WTC11 (cell line): ENCODE measurements at regions not wholly inside any gene's neighbourhood (a gene's known extent, or its start where the extent isn't known, plus 50 kb on each side); places are given as distances from the start of the nearest gene placed in this dataset.

Experiments
- ATAC-seq: fragments of 200-7000 bp; cut with Tn5 transposase; 2 replicates; pipeline ENCODE4 v1.10.0; 2021; ENCODE audit warnings: mild to moderate bottlenecking, moderate library complexity
- CTCF ChIA-PET: fragments of 300-600 bp; sonication (Branson Sonifier 250); formaldehyde crosslinking; loops from one replicate; lab custom pipeline; 2021; ENCODE audit warnings: antibody characterized with exemption; lab: Charles Lee
- POLR2A ChIA-PET: fragments of 350-600 bp; sonication (Branson Sonifier 250); formaldehyde crosslinking; loops from one replicate; lab custom pipeline; 2021; ENCODE audit warnings: antibody characterized with exemption; lab: Charles Lee
- DNase-seq: peaks from one replicate; pipeline ENCODE4 v3.0.0; 2021; ENCODE audit warnings: low spot score
- H3K27ac Mint-ChIP-seq: 2 replicates; pipeline ENCODE4 v1.8.0; 2021; ENCODE audit warnings: mixed read lengths
- H3K27me3 Mint-ChIP-seq: 2 replicates; pipeline ENCODE4 v1.8.0; 2021; ENCODE audit warnings: low read depth, mild to moderate bottlenecking, moderate library complexity, mixed read lengths
- H3K36me3 Mint-ChIP-seq: 2 replicates; pipeline ENCODE4 v1.8.0; 2021; ENCODE audit warnings: mixed read lengths
- H3K4me1 Mint-ChIP-seq: 2 replicates; pipeline ENCODE4 v1.8.0; 2022; ENCODE audit warnings: mixed read lengths
- H3K4me3 Mint-ChIP-seq: 2 replicates; pipeline ENCODE4 v1.8.0; 2021; ENCODE audit warnings: mild to moderate bottlenecking, moderate library complexity, mixed read lengths
- H3K9me3 Mint-ChIP-seq: 2 replicates; pipeline ENCODE4 v1.8.0; 2021; ENCODE audit warnings: mixed read lengths
- AFF4 ChIP-seq: sonication (generic); formaldehyde crosslinking; IDR thresholded peaks from 2 replicates; pipeline ENCODE4 v1.8.1; 2023; ENCODE audit warnings: mild to moderate bottlenecking, missing genetic modification reagents, borderline replicate concordance
- FOXJ3 ChIP-seq: sonication (generic); formaldehyde crosslinking; IDR thresholded peaks from 2 replicates; pipeline ENCODE4 v1.9.0; 2021; ENCODE audit warnings: missing genetic modification reagents, mild to moderate bottlenecking, borderline replicate concordance
- FOXK1 ChIP-seq: sonication (generic); formaldehyde crosslinking; IDR thresholded peaks from 2 replicates; pipeline ENCODE4 v1.8.0; 2022; ENCODE audit warnings: mild to moderate bottlenecking, moderate library complexity, missing genetic modification reagents
- FOXP1 ChIP-seq: sonication (generic); formaldehyde crosslinking; IDR thresholded peaks from 2 replicates; pipeline ENCODE4 v1.8.0; 2022; ENCODE audit warnings: missing genetic modification reagents, mild to moderate bottlenecking, moderate library complexity, borderline replicate concordance
- GRHL2 ChIP-seq: fragments of 250-450 bp; sonication (Bioruptor Pico); IDR thresholded peaks from 2 replicates; pipeline ENCODE4 v1.8.0; 2022; ENCODE audit warnings: mild to moderate bottlenecking, moderate library complexity; ENCODE audit not compliant: insufficient replicate concordance, severe bottlenecking
- HMGA2 ChIP-seq: fragments of 250-450 bp; sonication (Bioruptor Pico); IDR thresholded peaks from 2 replicates; pipeline ENCODE4 v1.4.0; 2021; ENCODE audit warnings: mild to moderate bottlenecking, moderate library complexity
- HMGXB4 ChIP-seq: sonication (generic); formaldehyde crosslinking; IDR thresholded peaks from 2 replicates; pipeline ENCODE4 v1.8.1; 2023; ENCODE audit warnings: mild to moderate bottlenecking, moderate library complexity, missing genetic modification reagents
- IRF2 ChIP-seq: sonication (generic); formaldehyde crosslinking; IDR thresholded peaks from 2 replicates; pipeline ENCODE4 v1.8.0; 2022; ENCODE audit warnings: low read depth, missing genetic modification reagents, borderline replicate concordance
- MXD4 ChIP-seq: fragments of 250-450 bp; sonication (Bioruptor Pico); IDR thresholded peaks from 2 replicates; pipeline ENCODE4 v1.8.0; 2021; ENCODE audit warnings: mild to moderate bottlenecking, moderate library complexity, borderline replicate concordance
- MYBL2 ChIP-seq: sonication (generic); formaldehyde crosslinking; IDR thresholded peaks from 2 replicates; pipeline ENCODE4 v1.8.1; 2023; ENCODE audit warnings: mild to moderate bottlenecking, moderate library complexity, missing genetic modification reagents
- NFYB ChIP-seq: sonication (generic); formaldehyde crosslinking; conservative IDR thresholded peaks from 2 replicates; pipeline ENCODE4 v1.8.0; 2022; ENCODE audit warnings: low read depth, missing genetic modification reagents
- NR2C2 ChIP-seq: sonication (generic); formaldehyde crosslinking; IDR thresholded peaks from 2 replicates; pipeline ENCODE4 v1.8.0; 2022; ENCODE audit warnings: mild to moderate bottlenecking, missing genetic modification reagents
- TEAD1 ChIP-seq: sonication (generic); formaldehyde crosslinking; IDR thresholded peaks from 2 replicates; pipeline ENCODE4 v1.8.0; 2022; ENCODE audit warnings: mild to moderate bottlenecking, missing genetic modification reagents
- USF1 ChIP-seq: sonication (generic); formaldehyde crosslinking; IDR thresholded peaks from 2 replicates; pipeline ENCODE4 v1.8.0; 2022; ENCODE audit warnings: mild to moderate bottlenecking, missing genetic modification reagents
- ZNF121 ChIP-seq: sonication (generic); formaldehyde crosslinking; IDR thresholded peaks from 2 replicates; pipeline ENCODE4 v1.8.0; 2023; ENCODE audit warnings: missing genetic modification reagents
- ZNF232 ChIP-seq: sonication (generic); formaldehyde crosslinking; IDR thresholded peaks from 2 replicates; pipeline ENCODE4 v1.8.0; 2022; ENCODE audit warnings: mild to moderate bottlenecking, missing genetic modification reagents
- ZNF281 ChIP-seq: sonication (generic); formaldehyde crosslinking; IDR thresholded peaks from 2 replicates; pipeline ENCODE4 v1.8.0; 2023; ENCODE audit warnings: mild to moderate bottlenecking, missing genetic modification reagents
- ZNF671 ChIP-seq: fragments of 250-450 bp; sonication (Bioruptor Pico); IDR thresholded peaks from 2 replicates; pipeline ENCODE4 v1.8.0; 2021; ENCODE audit warnings: mild to moderate bottlenecking
- TF ChIP-seq, protein P1 (sequence below): sonication (generic); formaldehyde crosslinking; IDR thresholded peaks from 2 replicates; pipeline ENCODE4 v1.8.1; 2022; ENCODE audit warnings: low read depth, mild to moderate bottlenecking, moderate library complexity, missing genetic modification reagents, borderline replicate concordance
- TF ChIP-seq, protein P2 (sequence below): sonication (generic); formaldehyde crosslinking; IDR thresholded peaks from 2 replicates; pipeline ENCODE4 v1.8.1; 2022; ENCODE audit warnings: mild to moderate bottlenecking, moderate library complexity, missing genetic modification reagents

GRCh38 chr3:160159806-160160205 lies 65.4 kb upstream of the C3orf80 start:
- POLR2A ChIA-PET = no interaction called here
- CTCF ChIA-PET = no interaction called here
- ATAC-seq (no peak), DNase-seq (no peak)
- peaks cover 25% of the 10 kb centered on the region for H3K4me1 Mint-ChIP-seq
- H3K4me3 Mint-ChIP-seq = no peak overlapping the region
- no peak for TF ChIP-seq ZNF671
- no peak for TF ChIP-seq FOXK1 (CRISPR knock-in tag)
- TF ChIP-seq ZNF232 = no peak
- TF ChIP-seq HMGA2 (CRISPR knock-in tag) = no peak
- TF ChIP-seq, protein P1, sequence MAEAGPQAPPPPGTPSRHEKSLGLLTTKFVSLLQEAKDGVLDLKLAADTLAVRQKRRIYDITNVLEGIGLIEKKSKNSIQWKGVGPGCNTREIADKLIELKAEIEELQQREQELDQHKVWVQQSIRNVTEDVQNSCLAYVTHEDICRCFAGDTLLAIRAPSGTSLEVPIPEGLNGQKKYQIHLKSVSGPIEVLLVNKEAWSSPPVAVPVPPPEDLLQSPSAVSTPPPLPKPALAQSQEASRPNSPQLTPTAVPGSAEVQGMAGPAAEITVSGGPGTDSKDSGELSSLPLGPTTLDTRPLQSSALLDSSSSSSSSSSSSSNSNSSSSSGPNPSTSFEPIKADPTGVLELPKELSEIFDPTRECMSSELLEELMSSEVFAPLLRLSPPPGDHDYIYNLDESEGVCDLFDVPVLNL (CRISPR knock-in tag) = no peak
- no peak for TF ChIP-seq USF1
- no peak for TF ChIP-seq ZNF281 (CRISPR knock-in tag)
- no peak for TF ChIP-seq MYBL2
- TF ChIP-seq FOXJ3 (CRISPR knock-in tag) = no peak
- no peak for TF ChIP-seq NR2C2 (CRISPR knock-in tag)
- TF ChIP-seq ZNF121 (CRISPR knock-in tag) = no peak
- TF ChIP-seq, protein P2, sequence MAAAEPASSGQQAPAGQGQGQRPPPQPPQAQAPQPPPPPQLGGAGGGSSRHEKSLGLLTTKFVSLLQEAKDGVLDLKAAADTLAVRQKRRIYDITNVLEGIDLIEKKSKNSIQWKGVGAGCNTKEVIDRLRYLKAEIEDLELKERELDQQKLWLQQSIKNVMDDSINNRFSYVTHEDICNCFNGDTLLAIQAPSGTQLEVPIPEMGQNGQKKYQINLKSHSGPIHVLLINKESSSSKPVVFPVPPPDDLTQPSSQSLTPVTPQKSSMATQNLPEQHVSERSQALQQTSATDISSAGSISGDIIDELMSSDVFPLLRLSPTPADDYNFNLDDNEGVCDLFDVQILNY = no peak
- no peak for TF ChIP-seq NFYB (CRISPR knock-in tag)
- no peak for TF ChIP-seq GRHL2 (CRISPR knock-in tag)
- no peak for TF ChIP-seq FOXP1 (CRISPR knock-in tag)
- TF ChIP-seq IRF2 = no peak
- no peak for TF ChIP-seq TEAD1 (CRISPR knock-in tag)
- no peak for TF ChIP-seq AFF4 (CRISPR knock-in tag)
- no peak for TF ChIP-seq MXD4 (CRISPR knock-in tag)
- TF ChIP-seq HMGXB4 (CRISPR knock-in tag) = no peak
- H3K27me3 Mint-ChIP-seq = no peaks in the 10 kb centered on the region
- no peaks in the 10 kb centered on the region for H3K9me3 Mint-ChIP-seq
- no peaks in the 10 kb centered on the region for H3K36me3 Mint-ChIP-seq
- H3K27ac Mint-ChIP-seq = no peak overlapping the region
